CD4-positive, alpha-beta T cell treated with Interleukin-15 for 1 hour (primary cell): ENCODE measurements at regions not wholly inside any gene's neighbourhood (a gene's known extent, or its start where the extent isn't known, plus 50 kb on each side); places are given as distances from the start of the nearest gene placed in this dataset.
"Not testable (repeated sequence)": the region's sequence is repeated elsewhere in the genome, so short reads cannot be mapped to it uniquely, and the experiment has no call there.

ENCODE experiments used
- DNase-seq: peaks from one replicate; pipeline ENCODE4 v3.0.0-alpha.2; 2020

DNA sequence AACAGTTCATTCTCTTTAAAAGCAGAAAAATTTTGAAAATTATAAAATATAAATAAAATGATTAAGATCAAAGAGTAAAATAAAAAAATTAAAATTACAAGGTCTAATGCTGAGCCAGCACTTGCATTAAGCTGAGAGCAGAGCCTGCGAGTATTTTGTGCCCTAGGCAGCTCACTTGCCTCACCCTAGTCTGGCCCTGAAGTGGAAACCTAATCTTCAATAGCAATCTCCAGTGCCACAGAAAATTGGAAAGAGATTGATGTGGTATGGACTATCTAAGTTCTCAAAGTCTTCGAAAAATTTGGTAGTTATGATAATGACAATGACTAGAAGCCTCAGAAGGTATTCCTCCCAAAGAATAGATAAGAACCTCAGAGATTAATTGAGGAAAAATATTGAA lies 459.4 kb upstream of the CBLB start:
- no peak for DNase-seq

DNA sequence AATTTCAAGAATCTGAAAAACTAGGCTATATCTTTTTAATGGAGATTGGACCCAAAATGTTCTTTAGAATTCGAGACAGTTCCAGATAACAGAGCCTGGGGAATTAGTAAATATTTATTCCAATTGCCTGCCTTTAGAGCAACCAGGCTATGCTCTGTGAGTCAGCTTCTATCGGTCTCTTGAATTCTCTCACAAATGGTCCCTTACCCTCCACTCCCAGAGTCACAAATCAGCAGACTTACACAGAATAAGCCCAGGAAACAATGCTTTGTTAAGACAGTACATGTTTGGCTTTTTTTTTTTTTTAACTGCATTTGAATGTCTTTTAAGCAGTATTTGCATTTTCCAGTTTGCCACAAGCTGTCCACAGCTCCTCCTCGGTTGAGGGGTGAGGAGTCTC lies 460.7 kb upstream of the CBLB start:
- no peak for DNase-seq

DNA sequence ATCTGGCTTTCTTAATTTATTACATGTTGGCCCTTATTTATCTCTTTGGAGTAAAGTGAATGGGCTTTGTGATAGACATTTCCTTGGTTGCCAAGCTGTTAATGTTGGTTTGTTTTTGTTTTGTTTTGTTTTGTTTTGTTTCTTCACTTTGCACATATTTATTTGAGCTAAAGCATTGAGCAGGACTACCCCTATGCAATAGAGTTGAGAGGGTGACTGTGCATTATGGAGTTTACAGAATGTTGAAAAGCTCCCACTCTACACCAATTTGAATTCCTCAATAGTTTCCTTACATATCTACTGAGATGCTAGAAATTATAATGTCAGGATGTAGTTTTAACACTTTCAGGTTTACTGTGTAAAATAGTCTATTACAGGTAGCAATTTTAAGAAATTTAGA lies 462.8 kb upstream of the CBLB start:
- no peak for DNase-seq

DNA sequence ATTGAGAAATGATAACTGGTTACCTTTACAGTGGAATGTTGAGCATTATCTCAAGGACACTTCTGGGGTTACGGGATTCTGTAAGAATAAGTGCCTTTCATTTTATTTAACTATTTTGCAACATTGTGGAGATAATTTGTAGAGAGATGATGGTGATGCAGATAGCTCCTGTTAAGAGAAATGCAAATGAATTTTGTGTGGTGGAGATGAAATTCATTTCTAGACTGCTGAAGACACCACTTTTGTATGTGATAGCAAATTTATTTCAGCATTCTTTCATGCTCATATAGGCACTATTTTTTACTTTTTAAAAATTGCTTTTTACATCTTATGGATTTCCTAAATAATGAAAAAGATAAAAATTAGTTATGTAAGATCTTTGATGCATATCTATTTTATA lies 463.3 kb upstream of the CBLB start:
- DNase-seq: no peak

DNA sequence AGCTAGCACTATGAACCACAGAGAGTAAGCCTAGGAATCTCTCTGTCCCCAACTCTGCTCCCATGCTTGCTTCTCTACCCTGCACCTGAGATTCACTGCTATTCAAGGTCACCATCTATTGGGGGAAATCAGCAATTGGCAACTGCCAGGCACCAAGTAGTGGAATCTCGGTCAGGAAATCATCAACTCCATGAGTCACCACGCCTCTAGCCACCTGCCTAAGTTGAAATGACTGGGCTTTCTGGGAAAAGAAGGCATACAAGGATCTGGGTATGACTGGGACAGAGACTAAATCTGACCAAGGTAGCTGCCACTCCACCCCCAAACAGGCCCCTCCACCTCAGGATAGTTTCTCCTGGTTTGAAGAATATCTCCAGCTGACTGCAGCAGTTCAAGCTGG lies 464.1 kb upstream of the CBLB start:
- DNase-seq: peak; percentile 15

DNA sequence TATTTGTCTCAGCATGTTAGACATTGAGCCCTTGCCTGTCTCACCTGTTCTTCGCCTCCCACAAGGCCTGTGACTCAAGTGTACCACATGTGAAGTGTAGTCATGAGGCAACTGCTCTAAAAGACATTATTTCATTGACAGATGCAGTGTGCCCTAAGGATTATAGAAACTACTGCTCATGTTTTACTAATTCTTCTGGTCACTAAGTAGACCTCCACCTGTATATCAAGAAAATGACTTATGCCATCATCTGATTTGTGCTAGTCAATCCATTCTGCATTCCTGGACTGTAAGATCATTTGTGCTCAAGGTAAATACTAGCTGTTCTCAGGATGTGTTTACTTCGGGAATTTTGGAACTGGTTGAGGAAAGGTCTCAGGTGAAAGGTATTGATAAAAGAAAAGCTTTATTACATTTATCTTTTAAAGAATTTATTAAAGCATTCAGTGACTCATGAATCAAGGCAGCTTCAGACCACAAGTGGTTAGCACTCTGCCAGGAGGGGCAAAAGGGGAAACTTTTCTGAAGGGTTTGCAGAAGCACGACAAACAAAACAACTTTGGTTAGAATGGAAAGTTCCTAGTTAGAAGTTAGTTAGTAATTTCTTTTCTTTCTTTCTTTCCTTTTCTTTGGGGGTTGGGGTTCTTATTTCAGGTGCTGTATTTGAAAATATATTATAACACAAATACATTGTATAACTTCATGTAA lies 465.3 kb upstream of the CBLB start:
- DNase-seq: peak; percentile 17

DNA sequence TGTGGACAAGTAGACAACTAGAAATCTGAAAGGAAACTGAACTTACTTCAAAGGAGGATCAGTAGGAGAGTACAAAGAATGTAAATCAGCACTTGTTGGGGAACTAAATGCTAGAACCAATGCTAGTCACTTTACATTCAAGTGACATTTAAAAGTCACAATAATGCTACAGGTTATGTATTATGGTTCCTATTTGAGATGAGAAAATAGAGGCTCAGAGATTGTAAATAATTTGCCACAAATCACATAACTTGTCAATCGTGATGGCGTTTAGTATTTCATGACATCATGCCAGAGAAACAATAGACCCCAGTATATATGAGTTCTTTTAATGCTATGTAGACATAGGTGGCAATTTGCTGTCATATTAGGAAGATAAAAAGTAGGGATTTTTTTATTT lies 467.8 kb upstream of the CBLB start:
- DNase-seq: no peak

DNA sequence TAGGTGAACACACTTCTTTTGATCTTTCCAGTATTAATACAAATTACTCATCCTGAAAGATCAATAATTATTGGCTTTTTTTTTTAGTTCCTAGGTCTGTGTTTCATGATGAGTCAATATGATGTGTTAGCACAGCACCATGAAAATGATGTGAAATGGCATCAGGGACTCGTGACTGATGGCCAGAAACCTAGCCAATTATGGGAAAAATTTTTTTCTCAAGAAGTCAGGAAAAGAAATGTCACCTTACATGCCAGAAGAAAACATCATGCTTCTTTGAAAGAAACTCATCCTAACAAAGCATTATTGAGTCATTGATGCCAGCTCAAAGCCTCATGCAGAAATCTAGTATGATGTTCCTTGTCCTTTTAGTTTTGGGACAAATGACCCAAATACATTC lies 468.3 kb upstream of the CBLB start:
- DNase-seq: no peak

DNA sequence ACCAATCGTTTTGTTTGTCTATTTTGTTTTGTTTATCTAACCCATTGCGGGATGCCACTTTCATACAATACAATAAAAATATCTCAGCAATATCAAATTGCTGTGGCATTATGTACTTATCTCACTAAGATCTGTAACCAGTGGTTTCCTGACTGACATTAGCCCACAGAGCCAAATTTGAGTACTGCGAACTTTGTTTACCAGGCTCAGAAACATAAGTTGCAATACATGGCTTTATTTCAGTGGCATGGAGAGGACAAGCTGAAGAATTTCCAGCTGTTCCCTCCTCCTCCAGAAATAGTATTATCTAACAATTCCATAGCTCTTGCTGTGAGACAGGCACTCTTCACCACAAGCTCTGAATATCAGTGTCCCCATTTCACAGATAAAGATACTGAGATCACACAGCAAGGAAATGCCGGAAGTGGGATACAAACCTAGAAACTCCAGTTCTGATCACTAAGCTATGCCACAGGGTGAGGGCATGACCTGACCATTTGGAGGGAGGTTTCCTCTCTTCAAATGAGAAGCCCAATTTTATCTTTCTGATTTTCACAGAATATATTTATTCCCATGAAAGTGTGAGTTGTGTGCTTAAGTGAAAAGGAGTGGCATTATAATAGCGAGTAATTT lies 469.9 kb upstream of the CBLB start:
- DNase-seq: no peak

DNA sequence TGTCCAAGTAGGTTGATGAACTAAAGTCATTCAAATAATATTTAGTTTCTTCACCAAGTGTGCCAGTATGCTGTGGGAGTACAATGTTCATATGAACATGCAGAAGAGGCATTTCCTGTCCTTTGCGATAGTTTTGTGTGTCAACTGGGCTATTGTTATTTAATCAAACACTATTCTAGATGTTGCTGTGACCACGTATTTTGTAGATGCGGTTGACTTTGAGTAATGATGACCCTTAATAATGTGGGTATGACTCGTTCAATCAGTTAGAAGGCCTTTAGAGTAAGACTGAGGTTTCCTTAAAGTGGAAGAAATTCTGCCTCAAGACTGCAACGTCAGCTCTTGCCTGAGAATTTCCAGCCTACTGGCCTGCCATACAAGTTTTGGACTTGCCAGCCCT lies 470.7 kb upstream of the CBLB start:
- DNase-seq: no peak

DNA sequence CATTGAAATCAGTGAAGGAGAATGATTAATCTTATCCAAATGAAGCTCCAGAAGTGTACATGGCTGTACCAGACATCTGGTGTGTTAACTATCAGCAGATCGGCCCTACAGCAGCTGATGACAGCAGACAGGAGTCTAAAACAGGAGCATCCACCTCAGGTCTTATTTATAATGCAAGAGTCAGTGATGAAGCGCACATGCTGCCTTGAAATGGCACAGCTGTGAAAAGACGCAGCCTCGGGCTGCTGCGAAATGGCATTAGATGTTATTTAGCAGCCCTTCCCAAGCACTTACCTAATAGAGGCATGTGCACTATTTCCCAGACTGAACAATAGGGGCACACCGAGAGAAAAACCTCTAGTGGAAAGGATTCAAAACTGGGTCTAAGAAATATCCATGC lies 472.3 kb upstream of the CBLB start:
- DNase-seq: no peak

DNA sequence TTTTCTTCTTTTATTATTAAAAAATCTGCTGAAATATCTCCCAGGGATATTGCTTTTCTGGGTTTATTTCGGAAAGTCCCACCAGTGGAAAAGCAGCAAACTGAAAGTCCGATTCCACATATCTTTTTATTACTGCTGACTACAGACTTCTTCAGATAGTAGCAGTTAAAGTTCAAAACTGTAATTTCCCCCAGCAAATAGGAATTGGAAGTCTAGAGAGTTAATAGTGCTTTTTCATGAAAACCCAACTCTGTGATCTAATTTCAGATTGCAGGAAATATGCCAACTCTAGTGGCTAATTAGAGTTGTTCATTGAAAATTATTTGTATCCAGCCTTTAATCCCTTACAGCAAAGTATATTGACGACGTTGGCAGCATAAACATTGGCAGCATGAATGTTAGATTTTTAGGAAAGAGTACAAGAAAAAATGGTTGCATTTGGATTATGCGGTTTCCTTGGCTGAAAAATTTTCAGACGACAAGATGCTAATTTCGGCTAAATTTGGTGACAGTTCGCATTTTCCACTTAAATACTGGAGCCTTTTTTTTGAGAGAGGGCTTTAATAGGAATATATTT lies 472.9 kb upstream of the CBLB start:
- no peak for DNase-seq

DNA sequence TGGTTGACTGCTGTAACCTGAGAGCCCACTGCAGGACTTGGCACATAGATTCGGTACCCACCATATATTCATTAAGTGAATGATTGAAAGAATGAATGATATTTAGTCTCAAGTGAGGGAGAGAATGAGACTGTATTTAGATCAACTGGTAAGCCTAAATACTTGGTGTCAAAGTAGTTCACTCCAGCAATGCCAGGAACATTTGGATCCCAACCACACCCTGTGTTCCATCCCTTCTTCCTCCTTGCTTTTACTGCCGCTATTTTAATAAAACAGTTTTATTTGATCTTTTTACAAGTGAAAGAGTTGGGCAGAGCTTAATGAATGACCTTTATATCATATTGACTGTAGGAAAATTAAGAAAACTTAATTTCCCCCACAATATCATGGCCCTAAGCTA lies 473.6 kb upstream of the CBLB start:
- no peak for DNase-seq

DNA sequence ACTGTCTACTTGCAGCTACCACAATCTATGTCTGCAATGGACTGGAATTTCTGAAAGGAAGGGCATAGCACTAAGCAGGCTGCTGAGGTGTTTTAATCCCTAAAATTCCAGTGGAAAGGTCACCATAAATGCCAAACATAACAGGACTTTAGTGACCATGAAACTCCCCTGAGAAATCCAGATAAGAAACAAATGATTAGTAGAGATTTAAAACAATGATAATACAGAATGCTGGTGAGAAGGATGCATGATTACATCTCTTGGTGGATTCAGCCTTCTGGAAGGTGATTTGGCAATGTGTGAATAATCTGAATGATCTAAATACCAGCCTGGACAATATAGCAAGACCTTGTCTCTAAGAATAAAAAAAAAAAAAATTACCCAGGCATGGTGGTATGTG lies 475.0 kb upstream of the CBLB start:
- no peak for DNase-seq

DNA sequence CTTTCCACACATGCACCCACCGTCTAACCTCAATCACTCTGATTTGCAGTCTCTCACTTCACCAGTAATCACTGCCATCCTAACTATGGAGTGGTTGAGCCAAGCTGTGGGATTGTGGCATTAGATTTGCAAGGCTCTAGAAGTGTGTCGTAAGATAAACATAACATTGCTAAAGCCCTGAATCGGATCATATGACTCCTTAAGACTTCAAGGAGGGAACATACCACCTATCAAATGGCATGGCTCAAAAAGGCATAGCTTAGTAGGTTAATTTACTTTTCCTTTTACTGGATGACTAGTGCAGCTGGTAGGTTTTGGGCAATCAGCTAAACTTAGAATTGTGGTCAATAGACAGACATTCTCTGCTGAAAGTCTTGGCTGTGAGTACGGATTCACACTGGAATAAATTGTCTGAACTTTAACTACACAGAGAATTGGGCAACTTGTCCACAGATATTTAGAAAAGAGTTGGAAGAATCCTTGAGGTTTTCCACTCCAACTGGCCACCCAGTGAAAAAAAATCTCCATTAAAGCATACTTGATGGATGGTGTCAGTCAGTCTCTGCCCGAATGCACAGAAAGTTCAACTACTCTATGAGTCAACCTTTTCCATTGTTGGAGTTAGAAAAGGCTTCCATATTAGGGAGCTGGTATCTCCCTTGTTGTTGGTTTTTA lies 476.7 kb upstream of the CBLB start:
- no peak for DNase-seq

DNA sequence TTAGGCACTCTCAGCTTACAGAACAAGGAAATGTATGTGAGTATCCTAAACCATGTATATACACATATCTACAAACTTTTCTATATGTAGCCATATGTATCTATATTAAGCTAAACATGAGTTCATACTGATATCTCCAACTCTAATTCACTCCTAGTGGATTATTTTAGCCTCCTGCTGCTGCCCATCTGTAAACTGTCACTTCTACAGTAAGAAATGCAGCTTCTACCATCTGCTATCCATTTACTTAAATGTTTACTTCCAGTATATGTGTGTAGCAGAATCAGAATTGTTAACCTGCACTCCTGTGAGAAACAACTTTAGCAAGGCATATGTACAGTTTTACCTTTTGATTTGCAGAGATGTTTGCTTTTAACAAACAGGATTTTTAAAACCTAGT lies 478.5 kb upstream of the CBLB start:
- no peak for DNase-seq

DNA sequence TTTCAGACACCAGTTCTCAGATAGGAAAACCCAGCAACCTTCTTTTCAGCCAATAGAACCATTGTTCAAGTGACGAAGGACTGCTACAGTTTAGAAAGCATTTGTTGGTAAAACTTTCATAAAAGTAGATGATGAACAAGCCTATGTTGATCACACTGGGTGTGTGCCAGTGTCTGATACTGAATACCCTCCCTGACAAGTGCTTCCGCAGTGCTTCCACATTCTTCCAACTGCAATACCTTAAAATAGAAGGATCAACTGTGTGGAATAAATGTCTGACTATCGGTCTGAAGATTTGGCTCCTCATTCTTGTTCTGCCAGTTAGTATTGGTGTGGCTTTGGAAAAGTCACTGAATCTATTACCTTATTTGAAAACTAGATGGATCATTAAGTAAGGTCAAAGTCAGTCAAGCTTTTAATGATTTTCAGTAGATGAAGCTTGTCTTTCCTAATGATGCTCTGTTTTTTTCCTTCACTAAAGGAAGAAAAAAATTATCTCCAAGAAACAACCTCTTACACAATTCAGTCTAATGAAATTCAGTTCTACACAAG lies 479.4 kb upstream of the CBLB start:
- no peak for DNase-seq

DNA sequence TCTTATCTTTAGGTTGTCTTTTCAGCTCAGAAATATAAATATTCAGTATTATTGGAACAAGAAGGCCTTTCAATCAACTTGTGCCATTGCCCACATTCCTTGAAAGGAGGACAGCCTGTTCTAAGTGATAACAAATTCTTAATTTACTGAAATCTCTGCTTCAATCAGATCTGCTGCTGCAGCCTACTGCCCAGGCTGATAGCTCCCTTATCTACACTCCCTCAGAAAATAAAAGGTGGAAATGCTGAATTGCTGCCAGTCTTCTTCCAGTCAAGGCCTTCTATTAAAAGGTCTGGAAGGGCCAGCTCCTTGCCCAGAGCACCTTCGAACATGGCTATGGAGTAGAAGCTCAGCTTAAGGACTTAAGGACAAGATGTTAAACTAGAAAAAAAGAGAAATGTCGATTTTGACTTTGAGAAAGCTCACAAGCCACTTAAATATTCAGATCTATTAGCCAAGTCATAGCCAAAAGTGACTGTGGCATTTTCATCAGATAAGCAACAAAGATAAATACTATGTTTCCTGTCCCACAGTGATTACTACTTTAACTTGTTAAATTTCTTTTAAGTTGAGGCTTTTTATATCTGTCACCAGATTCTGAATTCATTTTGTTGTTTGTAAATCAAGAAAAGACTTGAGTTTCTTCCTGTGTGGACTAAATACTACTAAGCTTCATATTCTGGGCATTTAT lies 480.5 kb upstream of the CBLB start:
- DNase-seq: no peak

DNA sequence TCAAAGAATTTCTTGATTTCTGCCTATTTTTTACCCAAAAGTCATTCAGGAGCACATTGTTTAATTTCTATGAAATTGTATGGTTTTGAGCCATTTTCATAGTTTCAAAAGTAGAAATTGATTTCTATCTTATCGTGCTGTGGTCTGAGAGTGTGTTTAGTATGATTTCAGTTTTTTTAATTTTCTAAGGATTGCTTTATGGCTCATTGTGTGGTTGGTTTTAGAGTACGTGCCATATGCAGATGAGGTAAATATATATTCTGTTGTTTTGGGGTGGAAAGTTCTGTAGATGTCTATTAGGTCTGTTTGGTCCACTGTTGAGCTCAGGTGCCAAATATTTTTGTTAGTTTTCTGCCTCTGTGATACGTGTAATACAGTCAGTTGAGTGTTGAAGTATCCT lies 487.1 kb upstream of the CBLB start:
- DNase-seq: no peak

DNA sequence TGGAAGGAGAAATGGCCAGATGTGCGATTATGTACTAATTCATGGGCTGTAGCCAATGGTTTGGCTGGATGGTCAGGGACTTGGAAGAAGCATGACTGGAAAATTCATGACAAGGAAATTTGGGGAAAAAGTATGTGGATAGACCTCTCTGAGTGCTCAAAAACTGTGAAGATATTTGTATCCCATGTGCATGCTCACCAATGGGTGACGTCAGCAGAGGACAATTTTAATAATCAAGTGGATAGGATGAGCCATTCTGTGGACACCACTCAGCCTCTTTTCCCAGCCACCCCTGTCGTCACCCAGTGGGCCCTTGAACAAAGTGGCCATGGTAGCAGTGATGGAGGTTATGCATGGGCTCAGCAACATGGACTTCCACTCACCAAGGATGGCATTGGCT lies 490.9 kb upstream of the CBLB start:
- no peak for DNase-seq

DNA sequence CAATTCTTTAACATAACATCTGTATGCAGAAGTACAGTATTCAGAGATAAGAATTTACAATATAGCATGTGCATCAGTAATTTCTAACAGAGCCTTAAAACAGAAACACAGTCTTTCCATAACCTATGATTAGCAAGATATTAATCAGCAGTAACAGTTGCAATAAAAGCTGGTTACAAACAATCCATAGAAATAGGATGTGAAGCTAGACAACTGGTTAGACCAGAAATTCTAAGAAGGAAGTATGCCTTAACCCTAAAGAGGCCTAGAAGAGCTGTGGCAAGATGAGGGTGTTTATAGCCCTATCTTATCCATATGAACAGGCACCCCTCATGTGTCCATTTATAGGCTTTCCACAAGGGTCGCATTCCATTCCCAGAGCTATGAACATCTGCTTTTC lies 492.1 kb upstream of the CBLB start:
- not testable (repeated sequence) for DNase-seq

DNA sequence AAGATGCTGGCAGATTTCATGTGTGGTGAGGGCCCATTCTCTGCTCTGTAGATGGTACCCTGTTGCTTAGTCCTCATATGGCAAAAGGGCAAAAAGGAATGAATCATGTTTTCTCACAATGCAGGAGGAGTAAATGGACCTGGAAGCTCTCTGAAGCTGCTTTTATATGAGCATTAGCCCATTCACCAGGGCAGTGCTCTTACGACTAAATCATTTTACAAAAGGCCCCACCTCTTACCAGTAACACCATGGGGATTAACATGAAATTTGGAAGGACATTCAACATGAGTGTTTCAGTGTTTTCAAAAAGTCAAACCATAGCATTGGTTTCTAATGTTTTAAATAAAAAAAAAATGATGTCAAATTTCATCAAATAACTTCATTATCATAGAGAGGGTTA lies 495.7 kb upstream of the CBLB start:
- DNase-seq: no peak

DNA sequence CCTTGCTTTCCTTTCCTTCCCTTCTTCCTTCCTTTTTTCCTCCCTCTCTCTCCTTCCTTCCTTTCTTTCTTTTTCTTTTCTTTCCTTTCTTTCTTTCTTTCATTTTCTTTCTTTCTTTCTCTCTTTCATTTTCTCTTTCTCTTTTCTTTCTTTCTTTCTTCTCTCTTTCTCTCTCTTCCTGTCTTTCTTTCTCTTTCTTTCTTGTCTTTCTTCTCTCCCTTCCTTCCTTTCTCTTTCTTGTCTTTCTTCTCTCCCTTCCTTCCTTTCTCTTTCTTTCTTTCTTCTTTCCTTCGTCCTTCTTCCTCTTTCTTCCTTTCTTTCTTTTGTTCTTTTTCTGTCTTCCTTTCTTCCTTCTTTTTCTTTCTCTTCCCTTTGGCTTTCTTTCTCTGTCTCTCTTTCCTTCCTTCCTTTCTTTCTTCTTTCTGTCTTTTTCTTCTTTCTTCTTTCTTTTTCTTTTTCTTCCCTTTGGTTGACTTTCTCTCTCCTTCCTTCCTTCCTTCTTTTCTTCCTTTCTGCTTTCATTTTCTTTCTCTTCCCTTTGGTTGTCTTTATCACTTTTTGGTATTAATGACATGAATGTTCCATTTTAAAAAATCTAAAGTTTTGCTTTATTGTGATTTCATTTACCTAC lies 496.4 kb upstream of the CBLB start:
- no peak for DNase-seq
